22Rv1 (cell line): ENCODE measurements at regions not wholly inside any gene's neighbourhood (a gene's known extent, or its start where the extent isn't known, plus 50 kb on each side); places are given as distances from the start of the nearest gene placed in this dataset.

Source experiments
- ZFX ChIP-seq: fragments of 450-650 bp; IDR thresholded peaks from 2 replicates; pipeline ENCODE4 v1.6.1; 2017; ENCODE audit warnings: antibody characterized with exemption, borderline replicate concordance
- TF ChIP-seq, protein P1 (sequence below): fragments of 450-650 bp; IDR thresholded peaks from 2 replicates; pipeline ENCODE4 v1.5.1; 2017; ENCODE audit warnings: mild to moderate bottlenecking

DNA sequence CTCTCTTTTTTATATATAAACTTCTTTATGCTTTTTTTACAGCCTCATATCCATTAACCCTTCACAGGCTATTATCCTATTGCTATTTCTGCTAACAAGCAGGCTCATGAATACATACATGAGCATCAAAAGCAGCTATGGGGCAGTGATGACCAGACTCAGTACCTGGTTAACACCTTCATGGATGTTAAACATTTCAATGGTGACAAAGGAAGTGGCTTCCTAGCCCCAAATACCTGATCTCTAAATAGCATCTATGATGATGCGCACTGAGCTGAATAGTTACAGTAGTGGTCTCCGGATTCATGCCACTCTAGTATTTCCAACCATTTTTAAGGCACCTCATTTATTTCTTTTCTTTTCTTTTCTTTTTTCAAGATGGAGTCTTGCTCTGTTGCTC is 101.1 kb downstream of the TM2D1 start:
- TF ChIP-seq, protein P1, sequence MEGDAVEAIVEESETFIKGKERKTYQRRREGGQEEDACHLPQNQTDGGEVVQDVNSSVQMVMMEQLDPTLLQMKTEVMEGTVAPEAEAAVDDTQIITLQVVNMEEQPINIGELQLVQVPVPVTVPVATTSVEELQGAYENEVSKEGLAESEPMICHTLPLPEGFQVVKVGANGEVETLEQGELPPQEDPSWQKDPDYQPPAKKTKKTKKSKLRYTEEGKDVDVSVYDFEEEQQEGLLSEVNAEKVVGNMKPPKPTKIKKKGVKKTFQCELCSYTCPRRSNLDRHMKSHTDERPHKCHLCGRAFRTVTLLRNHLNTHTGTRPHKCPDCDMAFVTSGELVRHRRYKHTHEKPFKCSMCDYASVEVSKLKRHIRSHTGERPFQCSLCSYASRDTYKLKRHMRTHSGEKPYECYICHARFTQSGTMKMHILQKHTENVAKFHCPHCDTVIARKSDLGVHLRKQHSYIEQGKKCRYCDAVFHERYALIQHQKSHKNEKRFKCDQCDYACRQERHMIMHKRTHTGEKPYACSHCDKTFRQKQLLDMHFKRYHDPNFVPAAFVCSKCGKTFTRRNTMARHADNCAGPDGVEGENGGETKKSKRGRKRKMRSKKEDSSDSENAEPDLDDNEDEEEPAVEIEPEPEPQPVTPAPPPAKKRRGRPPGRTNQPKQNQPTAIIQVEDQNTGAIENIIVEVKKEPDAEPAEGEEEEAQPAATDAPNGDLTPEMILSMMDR: no peak
- TF ChIP-seq ZFX: no peak
